ENCODE measurements at regions not wholly inside any gene's neighbourhood (a gene's known extent, or its start where the extent isn't known, plus 50 kb on each side); places are given as distances from the start of the nearest gene placed in this dataset.
A peak's percentile ranks its signal among the peaks of the same experiment; 100 is the strongest.

GRCh38 chrX:69222103-69223090 is 57.1 kb upstream of the PJA1 start:
- TF ChIP-seq EZH2 (IDR thresholded peaks at IDR 0.05; ENCODE audit: borderline replicate concordance, low read depth, low read length, poor library complexity, severe bottlenecking) (no peak), CTCF (conservative IDR thresholded peaks at IDR 0.05; ENCODE audit: low read depth, low read length) (peak; percentile 87)
- Histone ChIP-seq H3K4me3 (ENCODE audit: low read depth, low read length, poor library complexity, severe bottlenecking) (no peak overlapping the region), H3K9me3 (ENCODE audit: low read depth, low read length, poor library complexity, severe bottlenecking) (no peaks in the 10 kb centered on the region), H3K27ac (ENCODE audit: low read depth, low read length, poor library complexity, severe bottlenecking) (peak overlapping the region; percentile 22), H3K4me1 (ENCODE audit: insufficient read depth, low read length, poor library complexity, severe bottlenecking) (peaks cover 18% of the 10 kb centered on the region), H3K36me3 (ENCODE audit: insufficient read depth, low read length, poor library complexity, severe bottlenecking) (no peaks in the 10 kb centered on the region), H3K27me3 (replicated peaks; ENCODE audit: insufficient read depth, low read depth, low read length, poor library complexity) (no peaks in the 10 kb centered on the region)
- no TSS peak for BruUV-seq (replicated peaks)
- CTCF ChIA-PET = interaction anchor here (0.6 to 3.1 kb wide), 5 partner anchors 128 to 397 kb away, joined by 3 to 28 read pairs (median 4); partner anchors contain the start of gene EFNB1
- intact Hi-C loops (cut with micrococcal nuclease; ENCODE audit: unreplicated experiment) = loop anchor here (1.0 to 5.0 kb wide), 6 partner anchors 63 to 1026 kb away; no protein-coding TSS in a partner anchor
- DNase-seq (ENCODE audit: low spot score) = peak; percentile 90
- POLR2A ChIA-PET (ENCODE audit: low non-redundant PET) = no interaction called here

- no peaks in the 10 kb centered on the region for H3K9me3 ChIP-seq (ENCODE audit: low read depth, low read length, poor library complexity, severe bottlenecking)
- TF ChIP-seq EZH2 (IDR thresholded peaks at IDR 0.05; ENCODE audit: borderline replicate concordance, low read depth, low read length, poor library complexity, severe bottlenecking) = no peak
- intact Hi-C loops (cut with micrococcal nuclease; ENCODE audit: unreplicated experiment) = loop anchor here (1.0 to 5.0 kb wide), 6 partner anchors 64 to 1025 kb away; no protein-coding TSS in a partner anchor
- H3K4me3 ChIP-seq (ENCODE audit: low read depth, low read length, poor library complexity, severe bottlenecking) = no peak overlapping the region
- H3K27me3 ChIP-seq (replicated peaks; ENCODE audit: insufficient read depth, low read depth, low read length, poor library complexity) = no peaks in the 10 kb centered on the region
- H3K36me3 ChIP-seq (ENCODE audit: insufficient read depth, low read length, poor library complexity, severe bottlenecking) = no peaks in the 10 kb centered on the region
- ChIA-PET POLR2A (ENCODE audit: low non-redundant PET) (no interaction called here), CTCF (interaction anchor here (0.6 to 3.1 kb wide), 5 partner anchors 166 to 396 kb away, joined by 3 to 28 read pairs (median 5); partner anchors contain the start of gene EFNB1)
- H3K4me1 ChIP-seq (ENCODE audit: insufficient read depth, low read length, poor library complexity, severe bottlenecking) = peaks cover 18% of the 10 kb centered on the region
- H3K27ac ChIP-seq (ENCODE audit: low read depth, low read length, poor library complexity, severe bottlenecking) = no peak overlapping the region
- no peak for DNase-seq (ENCODE audit: low spot score)
- no TSS peak for BruUV-seq (replicated peaks)
Observed at GRCh38 chrX:69221239-69222102, 56.2 kb upstream of the PJA1 start.

GRCh38 chrX:69218407-69218997 is 53.2 kb upstream of the PJA1 start:
- no peak for DNase-seq (ENCODE audit: low spot score)
- CTCF ChIA-PET = no interaction called here
- no peaks in the 10 kb centered on the region for H3K27me3 ChIP-seq (replicated peaks; ENCODE audit: insufficient read depth, low read depth, low read length, poor library complexity)
- no peaks in the 10 kb centered on the region for H3K36me3 ChIP-seq (ENCODE audit: insufficient read depth, low read length, poor library complexity, severe bottlenecking)
- intact Hi-C loops (cut with micrococcal nuclease; ENCODE audit: unreplicated experiment) = no loop called here
- no peak overlapping the region for H3K27ac ChIP-seq (ENCODE audit: low read depth, low read length, poor library complexity, severe bottlenecking)
- H3K9me3 ChIP-seq (ENCODE audit: low read depth, low read length, poor library complexity, severe bottlenecking) = no peaks in the 10 kb centered on the region
- H3K4me3 ChIP-seq (ENCODE audit: low read depth, low read length, poor library complexity, severe bottlenecking) = no peak overlapping the region
- TF ChIP-seq EZH2 (IDR thresholded peaks at IDR 0.05; ENCODE audit: borderline replicate concordance, low read depth, low read length, poor library complexity, severe bottlenecking) = no peak
- no peak for TF ChIP-seq CTCF (conservative IDR thresholded peaks at IDR 0.05; ENCODE audit: low read depth, low read length)
- H3K4me1 ChIP-seq (ENCODE audit: insufficient read depth, low read length, poor library complexity, severe bottlenecking) = peaks cover 18% of the 10 kb centered on the region
- BruUV-seq (replicated peaks) = no TSS peak
- POLR2A ChIA-PET (ENCODE audit: low non-redundant PET) = no interaction called here

Measured in A673 (cell line).